Fibroblast of skin of left biceps (primary cell): ENCODE measurements at regions not wholly inside any gene's neighbourhood (a gene's known extent, or its start where the extent isn't known, plus 50 kb on each side); places are given as distances from the start of the nearest gene placed in this dataset.
"Not testable (repeated sequence)": the region's sequence is repeated elsewhere in the genome, so short reads cannot be mapped to it uniquely, and the experiment has no call there.

ENCODE experiments used
- DNase-seq, 2 experiments: peaks; one replicate each; pipeline ENCODE4 v3.0.0-alpha.2; 2013; ENCODE audit warnings: low read depth in 2 of 2

DNA sequence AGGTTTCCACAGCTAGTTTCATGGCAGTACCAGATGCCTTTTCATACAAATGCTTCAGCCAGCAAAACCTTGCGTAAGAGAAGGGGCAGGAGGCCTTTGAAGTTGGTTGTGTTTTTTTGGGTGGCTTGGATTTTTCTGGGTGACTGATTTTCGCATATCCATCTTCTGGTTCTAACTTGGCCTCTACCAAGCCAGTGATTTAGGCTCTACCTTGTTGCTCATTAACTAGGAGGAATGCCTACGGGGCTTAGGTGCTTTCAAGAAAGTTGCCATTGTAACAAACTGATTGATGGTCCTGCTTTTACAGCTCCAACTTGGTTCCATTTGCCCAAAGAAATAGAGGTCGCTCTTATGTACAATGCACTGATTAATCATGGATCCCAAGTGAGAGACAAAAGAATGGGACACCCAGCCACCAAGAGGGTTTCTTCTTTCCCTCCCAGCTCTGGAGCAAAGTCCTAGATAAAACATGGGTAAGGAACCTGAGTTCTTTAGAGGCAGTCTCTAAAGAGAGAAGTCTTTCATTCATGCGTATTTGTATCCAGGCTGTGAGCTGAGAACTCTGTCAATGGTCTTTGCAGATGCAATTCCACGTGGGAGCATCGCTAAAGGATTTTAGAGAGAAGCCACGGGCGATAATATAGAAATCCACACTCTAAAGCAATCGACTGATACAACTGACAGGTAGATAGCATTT is 92.1 kb upstream of the FGFR2 start:
- DNase-seq = no peak

DNA sequence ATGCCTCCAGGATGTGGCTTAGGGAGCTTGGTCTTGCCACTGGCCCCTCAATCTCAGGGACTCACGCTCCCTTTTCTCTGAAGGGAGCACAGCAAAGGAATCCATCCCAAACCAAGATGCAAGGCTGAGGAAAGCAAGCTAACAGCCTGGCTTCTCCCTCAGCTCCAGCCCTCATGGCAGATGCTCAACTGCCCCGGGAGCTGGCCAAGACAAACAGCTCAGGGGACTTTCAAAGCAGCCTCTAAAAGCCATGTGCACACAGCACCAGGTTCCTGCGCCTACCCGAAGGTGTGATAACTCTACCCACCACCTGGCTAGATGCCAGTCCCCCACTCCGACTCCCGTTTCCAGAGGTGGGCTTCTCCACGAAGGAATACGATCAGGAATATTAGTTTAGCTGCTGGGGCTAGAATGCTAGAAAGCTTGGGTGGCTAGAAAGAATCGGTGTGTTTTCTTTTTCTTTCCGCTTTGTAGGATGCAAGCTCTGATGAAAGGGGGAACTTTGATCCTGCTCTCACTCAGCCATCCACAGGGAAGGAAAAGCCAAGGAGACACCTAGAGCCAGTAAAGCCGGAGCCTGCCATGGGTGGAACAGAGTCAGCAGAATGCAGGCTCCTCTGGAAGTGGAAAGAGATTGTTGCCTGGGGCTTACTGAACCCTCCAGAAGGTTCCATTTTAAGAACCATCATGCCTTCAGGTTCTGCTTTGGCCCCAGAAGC is 89.0 kb upstream of the FGFR2 start:
- no peak for DNase-seq

DNA sequence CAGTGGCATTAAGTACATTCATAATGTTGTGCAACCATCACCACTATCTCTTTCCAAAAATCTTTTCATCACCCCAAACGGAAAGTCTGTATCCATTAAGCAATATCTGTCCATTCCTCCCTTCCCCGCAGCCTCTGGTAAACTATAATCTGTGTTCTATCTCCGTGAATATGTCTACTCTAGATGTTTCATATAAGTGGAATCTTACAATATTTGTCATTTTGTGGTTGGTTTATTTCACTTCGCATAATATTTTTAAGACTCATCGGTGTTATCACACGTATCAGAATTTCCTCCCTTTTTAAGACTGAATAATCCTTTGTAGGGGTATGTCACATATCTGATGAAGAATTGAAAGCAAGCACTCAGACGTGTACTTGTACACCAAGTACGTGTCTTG is 86.0 kb upstream of the FGFR2 start:
- DNase-seq = peak; percentile 41 to 50

DNA sequence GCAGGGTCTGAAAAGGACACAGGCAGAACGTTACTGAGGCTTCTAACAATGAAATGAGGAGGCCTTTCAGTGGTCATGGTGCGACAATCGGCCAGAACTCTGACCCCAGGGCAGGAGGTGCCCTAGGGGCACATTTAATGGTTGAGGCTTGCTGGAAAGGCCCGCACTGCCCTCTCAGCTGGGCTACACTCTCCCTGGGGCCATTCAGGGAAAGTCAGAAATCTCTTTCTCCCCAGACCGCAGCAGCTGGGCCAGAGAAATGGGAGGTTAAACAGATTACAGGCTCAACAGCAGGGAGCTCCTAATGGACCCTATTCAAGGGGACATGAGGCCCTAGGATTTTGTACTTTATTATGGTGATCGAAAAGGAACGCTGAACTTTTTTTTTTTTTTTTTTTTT is 85.6 kb upstream of the FGFR2 start:
- DNase-seq = no peak

DNA sequence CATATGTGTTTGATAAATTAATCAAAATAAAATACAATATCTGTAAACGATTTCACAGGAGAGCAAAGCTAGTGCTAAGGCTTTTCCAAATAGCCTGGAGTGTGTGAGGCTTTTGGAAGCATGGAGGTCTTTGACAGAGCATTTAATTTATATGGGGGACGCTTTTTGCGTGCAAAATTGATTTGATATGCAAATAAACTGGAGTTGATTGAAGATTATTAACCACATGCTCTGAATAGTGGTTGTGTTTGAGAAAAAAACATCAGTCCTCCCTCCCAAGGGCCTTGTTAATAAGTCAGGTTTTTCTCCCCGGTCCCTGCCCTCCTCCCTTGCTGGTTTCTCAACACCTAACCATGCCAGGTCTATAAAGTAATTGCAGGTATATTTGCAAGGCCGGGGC is 85.1 kb upstream of the FGFR2 start:
- no peak for DNase-seq

DNA sequence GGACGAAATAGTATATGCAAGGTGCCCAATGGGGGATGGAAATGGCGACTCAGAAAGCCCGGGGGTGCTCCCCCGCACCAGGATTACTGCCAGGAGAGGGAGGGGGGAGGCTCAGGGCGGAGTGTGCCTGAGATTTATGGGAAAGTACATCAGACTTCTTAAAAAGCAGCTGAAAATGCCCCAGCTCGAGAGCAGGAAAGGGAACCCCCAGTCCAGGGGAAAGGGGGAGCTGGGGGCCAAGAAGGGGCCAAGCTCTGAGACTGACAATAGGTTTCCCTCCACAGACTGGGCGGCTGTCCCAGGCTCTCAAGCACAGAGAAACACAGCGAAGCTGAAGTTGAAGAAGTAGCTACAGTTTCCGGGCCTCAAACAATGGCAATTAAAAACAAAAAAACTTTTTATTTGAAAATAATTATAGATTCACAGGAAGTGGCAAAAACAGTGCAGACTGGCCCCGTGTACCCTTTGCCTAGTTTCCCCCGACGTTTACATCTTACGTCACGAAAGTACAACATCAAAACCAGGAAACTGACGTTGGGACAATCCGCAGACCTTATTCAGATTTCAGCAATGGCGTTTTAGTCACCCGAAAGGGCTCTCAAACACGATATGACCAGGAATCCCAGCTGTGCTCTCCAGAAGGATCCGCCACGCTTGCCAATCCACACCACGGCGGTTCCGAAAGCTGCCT is 83.9 kb upstream of the FGFR2 start:
- DNase-seq = no peak

DNA sequence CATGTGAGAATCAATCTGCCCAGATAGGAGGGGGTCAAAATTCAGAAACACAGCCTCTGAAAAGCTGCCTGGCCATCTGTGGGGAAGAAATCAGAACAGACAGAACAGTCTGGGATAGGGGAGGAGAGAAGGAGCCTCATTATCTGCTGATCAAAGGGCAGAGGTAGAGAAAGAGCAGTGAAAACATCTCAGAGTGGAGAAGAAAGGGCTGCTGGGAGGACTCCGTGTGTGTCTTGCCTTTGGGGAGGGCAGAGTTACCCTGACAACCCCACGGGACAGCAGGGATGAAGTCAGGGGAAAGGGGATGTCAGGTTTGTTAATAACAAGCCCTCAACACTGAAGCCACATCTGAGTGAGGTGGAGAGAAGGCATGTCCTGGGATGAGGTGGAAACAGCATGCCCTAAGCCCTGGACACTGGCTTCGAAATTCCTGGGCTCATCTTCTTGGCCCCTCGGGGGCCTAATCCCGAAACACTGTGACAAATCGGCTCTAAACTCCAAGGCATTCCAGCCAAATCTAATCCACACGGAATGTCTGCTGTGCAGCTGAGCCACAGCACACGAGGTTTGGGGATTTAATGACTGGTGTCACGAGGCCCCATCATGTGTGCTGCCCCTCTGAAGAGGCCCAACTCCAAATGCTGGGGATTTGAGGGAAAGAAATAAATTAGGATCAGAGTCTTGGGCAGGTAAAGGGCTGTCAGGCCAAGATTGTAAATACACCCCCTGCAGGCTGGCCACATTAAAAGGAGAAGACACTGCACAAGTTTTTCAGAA is 82.8 kb upstream of the FGFR2 start:
- DNase-seq = no peak

DNA sequence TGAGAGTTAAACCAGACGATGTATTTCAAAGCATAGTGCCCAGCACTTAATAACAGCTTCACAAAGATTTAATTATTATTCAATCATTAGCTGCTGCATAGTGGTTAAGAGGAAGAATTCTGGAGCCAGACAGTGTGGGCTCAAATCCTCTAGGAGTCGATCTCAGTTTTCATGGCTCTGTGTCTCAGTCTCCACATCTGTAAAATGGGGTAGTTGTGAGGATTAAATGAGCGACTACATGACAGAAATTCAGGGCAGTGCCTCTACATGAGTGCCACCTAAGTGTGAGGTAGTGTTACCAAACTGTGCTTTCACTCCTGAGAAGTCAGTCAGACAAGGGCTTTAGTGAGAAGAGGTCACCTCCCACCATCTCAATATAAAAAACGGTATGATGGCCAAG is 81.7 kb upstream of the FGFR2 start:
- DNase-seq = no peak

DNA sequence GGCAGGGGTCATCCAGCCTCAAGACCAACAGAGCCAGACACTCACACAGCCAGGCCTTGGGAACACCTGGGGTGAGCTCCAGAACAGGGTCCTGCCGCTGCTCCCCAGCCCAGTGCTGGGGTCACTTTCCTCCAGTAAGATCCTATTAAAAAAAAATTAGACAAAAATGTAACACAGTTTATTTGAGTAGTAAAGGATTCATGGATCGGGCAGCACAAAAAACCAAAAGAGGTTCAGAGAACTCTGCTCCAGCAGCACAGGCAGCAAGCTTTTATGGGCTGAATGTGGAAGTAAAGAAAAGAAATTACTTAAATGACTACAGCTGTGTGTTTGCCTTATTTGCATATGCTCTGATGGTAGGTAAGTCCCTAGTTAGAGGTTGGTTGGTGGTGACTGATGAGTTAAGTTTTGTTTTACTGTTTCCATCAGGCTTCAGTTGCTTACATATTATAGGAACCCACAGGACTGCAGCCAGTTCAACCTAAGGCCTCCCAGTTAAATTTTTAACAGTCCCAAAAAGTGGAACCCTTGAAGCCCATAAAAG is 80.5 kb upstream of the FGFR2 start:
- no peak for DNase-seq

DNA sequence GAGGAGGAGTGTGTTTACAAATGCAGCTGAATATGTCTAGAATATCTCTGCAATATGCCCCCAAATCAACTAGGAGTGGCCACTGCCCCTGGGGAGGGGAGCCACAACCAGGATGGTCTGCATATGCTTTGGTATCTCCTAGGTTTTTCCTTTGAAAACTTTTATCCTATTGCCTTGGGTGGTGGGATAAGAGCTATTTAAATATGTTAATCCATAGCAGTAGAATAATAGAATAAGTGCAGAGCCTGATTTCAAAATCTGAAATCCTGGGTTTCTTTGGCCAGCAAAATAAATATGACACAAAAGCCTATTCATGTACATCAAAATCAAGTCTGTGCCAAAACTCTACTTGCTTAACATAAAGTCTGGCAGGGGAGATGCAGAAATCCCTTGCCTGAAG is 79.6 kb upstream of the FGFR2 start:
- no peak for DNase-seq

DNA sequence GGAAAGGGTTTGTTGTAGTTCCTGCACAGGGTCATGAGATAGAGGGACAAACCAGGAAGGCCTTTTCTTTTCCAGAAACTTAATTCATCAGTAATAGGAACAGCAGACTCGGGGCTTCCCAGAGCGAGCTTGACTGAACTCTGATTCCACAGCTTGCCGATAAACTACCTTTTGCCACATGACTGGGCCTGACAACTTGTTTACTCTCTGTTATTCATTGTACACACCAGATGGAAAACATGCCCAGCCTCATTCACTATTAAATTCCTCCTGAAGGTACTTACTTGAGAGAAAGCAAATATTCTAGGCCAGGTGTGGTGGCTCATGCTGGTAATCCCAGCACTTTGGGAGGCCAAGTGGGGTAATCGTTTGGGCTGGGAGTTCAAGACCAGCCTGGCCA is 77.1 kb upstream of the FGFR2 start:
- DNase-seq = no peak

DNA sequence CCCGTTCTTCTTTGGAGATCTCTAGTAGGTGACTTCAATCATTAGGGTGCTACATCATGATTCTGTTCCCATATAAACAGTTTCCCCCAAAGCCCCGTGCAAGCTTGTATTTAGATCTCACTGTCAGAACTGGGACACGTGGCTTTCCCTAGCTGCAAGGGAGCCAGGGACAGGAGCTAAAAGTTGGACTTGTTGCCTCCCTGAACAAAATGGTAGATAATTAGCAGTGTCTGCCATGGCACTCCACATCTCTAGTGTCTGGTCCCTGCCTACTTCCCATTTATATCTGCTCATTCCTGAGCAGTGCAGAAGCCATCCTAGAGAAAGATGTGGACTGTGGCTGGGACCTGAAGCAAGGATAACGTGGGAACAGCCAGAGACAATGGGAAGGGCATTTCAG is 76.6 kb upstream of the FGFR2 start:
- DNase-seq = no peak

DNA sequence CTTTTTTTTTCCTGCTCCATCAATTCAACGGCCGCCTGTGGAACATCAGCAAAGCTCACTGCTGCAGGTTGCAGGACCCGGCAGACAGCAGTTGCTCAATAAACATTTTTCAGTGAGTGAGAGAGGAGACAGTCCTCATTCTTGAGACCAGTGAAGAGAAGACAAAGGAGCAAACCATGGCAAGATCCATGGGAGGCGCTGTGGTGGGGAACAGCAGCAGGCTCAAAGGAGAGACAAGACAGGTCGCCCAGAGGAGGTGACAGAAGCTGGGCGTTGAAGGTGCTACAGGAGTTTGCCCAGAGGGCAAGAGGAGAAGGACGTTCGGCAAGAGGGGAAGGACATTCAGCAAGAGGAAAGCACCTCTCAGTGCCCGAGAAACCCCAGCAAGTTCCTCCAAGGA is 74.5 kb upstream of the FGFR2 start:
- DNase-seq = no peak

DNA sequence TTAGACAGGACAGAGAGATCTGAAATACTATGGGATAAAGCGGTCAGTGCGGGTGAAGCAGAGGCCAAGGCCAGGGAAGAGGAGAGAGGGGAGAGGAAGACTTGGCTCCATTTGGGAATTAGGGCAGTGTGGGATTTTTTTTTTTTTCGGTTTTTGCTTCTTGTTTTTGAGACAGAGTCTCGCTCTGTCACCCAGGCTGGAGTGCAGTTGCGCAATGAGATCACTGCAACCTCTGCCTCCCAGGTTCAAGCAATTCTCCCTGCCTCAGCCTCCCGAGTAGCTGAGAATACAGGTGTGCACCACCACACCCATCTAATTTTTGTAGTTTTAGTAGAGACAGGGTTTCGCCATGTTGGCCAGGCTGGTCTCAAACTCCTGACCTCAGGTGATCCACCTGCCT is 71.6 kb upstream of the FGFR2 start:
- not testable (repeated sequence) for DNase-seq

DNA sequence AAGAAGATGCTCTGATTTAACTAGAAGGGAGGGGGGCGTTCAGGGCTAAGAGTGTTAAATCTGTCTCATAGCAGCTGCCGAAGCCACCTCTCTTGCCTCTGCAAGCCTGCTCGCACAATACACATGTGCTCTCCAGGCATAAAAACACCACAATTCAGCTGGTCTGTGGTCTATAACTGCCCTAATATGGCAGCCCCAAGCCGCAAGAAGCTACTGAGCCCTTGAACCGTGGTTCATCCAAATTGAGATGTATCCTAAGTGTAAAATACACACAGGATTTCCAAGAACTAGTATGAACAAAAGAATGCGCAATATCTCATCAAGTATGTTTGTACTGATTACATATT is 70.8 kb upstream of the FGFR2 start:
- DNase-seq = peak in 1 of 2 experiments; percentile 25

DNA sequence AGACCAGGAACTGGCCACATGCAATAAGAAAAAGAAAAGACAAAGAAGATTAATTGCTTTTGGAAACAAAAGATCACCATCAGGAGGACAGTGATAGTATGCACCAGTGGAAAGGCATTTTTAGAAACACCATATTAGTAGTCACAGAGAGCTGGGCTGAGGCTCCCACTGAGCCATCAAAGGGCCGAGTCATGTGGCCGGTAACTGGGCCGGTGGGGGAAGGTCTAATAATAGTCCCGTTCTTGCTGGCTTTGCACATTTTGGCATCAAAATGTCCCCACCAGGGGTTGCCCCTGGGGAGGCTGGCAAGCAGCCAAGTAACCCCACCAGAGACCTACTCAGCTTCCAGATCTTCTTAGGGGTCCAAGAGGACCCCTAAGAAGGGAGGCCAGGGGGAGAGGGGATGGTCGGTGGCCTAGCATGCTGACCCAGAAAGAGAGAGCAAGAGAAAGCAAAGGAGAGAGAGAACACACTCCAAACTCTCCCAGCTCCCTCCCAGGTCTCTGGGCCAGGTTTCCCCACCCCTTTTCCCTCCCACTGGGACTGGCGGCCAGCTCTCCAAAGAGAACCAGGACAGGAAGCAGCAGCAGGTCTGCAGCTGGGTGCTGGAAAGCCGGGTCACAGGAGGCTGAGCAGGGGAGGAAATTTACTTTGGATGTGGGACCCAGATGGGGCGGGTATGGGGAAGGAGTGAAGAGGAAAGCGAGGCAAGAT is 70.2 kb upstream of the FGFR2 start:
- DNase-seq = no peak

DNA sequence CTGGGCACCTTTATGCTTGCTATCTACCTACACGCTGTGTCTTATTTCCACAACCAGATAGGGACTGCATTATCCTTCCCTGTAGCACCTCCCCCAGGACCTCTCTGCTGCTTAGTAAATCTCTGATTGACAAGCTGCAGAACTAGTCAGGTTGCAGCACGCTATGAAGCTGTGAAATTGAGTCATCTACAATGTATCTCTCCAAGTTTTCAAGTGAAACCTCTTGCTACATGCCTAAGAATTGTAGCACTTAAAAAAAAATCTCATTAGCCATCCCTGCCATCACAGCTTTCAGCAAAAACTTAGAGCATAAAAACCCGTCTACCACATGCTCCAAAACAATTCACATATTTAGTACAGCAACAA is 69.7 kb upstream of the FGFR2 start:
- no peak for DNase-seq

DNA sequence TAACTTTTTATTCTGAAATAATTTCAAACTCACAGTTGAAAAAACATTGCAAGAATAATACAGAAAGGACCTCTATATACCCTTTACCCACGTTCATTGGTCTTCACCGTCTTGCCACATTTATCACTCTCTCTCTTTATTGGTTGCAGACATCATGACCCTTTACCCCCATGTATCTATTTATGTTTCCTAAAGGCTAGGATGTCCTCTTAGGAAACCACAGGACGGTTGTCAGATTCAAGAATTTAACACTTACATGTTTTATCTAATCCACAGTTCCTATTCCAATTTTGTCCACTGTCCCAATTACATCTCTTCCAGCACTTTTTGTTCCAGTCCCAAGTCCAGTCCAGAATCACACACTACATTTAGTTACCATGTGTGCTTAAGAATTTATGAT is 67.6 kb upstream of the FGFR2 start:
- DNase-seq = no peak

DNA sequence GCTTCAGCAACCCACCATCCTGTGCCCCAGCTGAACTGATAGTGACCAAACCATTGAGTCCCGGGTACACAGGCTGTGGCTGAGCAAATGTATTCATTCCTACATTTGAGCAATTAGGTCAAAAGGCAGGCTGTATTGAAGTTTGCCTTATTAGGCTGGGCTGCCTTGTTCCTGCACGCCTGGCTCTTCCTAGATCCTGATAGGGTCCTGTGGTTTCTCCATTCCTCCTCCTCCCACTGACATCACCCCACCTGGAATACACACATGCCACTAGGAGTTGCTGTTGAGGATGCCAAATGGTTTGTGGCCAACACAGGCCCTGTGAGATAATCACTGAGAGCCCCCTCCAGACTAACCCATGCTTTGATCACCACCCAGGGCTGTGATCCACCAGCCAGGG is 66.4 kb upstream of the FGFR2 start:
- no peak for DNase-seq

DNA sequence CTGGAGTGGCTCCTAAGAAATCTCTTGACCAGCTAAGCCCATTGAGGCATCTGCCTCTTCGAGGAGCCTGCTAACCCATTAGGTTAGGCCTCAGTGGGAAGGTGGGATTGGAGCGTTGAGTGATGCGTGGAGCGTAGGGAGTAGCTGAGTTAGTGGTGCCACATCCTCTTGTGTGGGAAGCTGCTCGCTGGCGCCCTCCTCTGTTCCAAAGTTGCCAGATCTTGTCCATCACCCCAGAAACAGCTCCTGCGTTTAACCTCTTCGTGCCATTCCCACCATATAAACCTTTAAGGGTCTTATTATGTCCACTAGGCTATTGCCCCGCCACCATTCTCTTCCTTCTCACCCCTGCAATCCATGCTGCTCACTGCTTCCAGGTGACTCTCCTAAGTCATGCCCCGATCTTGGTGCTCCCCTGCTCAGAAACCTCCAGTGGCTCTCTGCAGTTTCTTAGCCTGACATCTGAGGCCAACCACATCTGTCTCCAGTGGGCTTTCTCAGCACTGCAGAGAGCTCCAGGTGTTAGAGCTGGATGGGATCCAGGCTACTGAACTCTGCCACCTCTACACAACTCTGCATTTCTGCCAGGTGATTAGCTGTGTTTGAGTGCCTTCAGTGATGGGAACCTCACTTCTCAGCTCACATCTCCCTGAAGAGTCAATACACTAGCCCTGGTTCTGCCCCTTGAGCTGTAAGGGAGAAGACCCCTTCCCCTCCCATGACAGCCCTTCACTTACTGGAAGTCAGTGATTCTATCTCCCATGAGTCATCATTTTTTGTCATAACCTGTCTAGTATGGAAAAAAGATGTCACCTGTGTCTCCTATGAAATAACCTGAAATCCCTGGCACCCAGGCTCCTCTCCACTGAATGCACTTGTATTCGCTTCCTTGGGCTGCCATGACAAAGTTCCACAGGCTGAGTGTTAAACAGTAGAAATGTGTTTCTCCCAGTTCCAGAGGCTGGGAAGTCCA is 65.0 kb upstream of the FGFR2 start:
- no peak for DNase-seq
